ENCODE measurements at regions not wholly inside any gene's neighbourhood (a gene's known extent, or its start where the extent isn't known, plus 50 kb on each side); places are given as distances from the start of the nearest gene placed in this dataset.

DNA sequence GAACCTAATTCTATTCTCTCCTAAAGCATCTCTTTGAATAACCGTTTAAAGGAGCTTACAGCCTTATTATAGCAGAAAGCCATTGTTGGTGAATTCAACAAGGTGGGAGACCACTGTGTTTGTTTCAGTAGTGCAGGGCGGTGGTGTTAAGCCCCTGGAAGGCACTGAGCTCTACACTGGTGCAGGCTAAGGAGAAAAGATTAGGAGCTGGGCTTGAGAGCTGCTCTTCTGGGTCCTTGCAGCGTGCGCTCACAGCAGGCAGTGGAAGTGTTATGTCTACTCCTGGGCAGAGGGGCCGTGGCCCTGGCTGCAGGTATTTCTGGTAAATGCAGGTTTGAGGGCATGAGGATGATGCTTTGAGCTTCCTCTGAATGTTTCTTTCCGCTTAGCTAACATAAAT is 361.2 kb downstream of the RNF144B start:
- TF ChIP-seq EZH2 (IDR thresholded peaks at IDR 0.05; ENCODE audit: low read length, unreplicated experiment) (no peak), EZH2phosphoT487 (IDR thresholded peaks at IDR 0.05; ENCODE audit: borderline replicate concordance, low read length) (no peak)
- TF ChIP-seq, protein P1, sequence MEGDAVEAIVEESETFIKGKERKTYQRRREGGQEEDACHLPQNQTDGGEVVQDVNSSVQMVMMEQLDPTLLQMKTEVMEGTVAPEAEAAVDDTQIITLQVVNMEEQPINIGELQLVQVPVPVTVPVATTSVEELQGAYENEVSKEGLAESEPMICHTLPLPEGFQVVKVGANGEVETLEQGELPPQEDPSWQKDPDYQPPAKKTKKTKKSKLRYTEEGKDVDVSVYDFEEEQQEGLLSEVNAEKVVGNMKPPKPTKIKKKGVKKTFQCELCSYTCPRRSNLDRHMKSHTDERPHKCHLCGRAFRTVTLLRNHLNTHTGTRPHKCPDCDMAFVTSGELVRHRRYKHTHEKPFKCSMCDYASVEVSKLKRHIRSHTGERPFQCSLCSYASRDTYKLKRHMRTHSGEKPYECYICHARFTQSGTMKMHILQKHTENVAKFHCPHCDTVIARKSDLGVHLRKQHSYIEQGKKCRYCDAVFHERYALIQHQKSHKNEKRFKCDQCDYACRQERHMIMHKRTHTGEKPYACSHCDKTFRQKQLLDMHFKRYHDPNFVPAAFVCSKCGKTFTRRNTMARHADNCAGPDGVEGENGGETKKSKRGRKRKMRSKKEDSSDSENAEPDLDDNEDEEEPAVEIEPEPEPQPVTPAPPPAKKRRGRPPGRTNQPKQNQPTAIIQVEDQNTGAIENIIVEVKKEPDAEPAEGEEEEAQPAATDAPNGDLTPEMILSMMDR (conservative IDR thresholded peaks at IDR 0.05; ENCODE audit: low read depth, low read length): no peak

Measured in PC-3 (cell line).